ENCODE measurements at regions not wholly inside any gene's neighbourhood (a gene's known extent, or its start where the extent isn't known, plus 50 kb on each side); places are given as distances from the start of the nearest gene placed in this dataset.

DNA sequence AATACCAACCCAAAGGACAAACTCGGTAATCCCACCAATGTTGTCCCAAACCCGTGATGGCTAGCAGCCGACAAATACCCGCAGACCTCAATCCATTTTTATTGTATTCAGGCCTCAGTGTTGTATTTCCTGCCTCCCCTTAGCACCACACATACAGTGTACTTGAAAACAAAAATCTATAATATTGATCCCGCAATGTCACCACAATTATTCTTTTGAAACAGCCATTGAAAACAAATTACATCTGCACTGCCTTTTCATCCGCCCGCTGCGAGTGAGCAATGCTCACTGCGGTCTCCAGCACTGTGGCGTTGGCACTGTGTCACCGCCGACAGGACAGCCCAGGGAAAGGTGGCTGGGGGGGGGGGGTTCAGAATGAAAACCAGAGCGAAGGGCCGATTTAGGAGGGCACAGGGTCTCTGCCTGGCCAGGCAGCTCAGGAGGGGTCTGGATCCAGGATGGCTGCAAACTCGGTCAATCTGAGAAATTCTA lies 385.8 kb upstream of the ZNF507 start:
- H3K27ac ChIP-seq = no peak overlapping the region
- TF ChIP-seq, protein P1, sequence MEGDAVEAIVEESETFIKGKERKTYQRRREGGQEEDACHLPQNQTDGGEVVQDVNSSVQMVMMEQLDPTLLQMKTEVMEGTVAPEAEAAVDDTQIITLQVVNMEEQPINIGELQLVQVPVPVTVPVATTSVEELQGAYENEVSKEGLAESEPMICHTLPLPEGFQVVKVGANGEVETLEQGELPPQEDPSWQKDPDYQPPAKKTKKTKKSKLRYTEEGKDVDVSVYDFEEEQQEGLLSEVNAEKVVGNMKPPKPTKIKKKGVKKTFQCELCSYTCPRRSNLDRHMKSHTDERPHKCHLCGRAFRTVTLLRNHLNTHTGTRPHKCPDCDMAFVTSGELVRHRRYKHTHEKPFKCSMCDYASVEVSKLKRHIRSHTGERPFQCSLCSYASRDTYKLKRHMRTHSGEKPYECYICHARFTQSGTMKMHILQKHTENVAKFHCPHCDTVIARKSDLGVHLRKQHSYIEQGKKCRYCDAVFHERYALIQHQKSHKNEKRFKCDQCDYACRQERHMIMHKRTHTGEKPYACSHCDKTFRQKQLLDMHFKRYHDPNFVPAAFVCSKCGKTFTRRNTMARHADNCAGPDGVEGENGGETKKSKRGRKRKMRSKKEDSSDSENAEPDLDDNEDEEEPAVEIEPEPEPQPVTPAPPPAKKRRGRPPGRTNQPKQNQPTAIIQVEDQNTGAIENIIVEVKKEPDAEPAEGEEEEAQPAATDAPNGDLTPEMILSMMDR (IDR thresholded peaks at IDR 0.05) = no peak
- TF ChIP-seq ZFX (IDR thresholded peaks at IDR 0.05; ENCODE audit: borderline replicate concordance) = no peak

DNA sequence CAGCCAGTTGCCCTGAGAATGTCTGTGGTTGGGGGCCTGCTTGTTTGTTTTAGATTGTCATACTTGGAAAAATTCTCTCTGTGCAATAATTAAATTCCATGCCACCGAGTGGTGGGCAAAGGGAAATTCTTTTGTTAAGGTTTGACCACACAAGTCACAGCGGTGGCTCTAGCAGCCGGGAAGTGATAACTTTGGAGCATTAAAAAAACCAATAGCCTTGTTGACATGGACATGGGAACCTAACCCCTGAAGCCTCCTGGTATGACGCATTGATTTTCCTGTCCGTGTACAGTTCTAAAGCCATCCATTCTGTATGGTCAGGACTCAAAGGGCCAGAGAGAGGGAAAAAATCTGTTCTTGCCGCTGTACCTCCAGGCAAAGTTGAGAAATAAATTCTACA lies 384.9 kb upstream of the ZNF507 start:
- no peak overlapping the region for H3K27ac ChIP-seq
- no peak for TF ChIP-seq ZFX (IDR thresholded peaks at IDR 0.05; ENCODE audit: borderline replicate concordance)
- TF ChIP-seq, protein P1 (IDR thresholded peaks at IDR 0.05) = no peak

DNA sequence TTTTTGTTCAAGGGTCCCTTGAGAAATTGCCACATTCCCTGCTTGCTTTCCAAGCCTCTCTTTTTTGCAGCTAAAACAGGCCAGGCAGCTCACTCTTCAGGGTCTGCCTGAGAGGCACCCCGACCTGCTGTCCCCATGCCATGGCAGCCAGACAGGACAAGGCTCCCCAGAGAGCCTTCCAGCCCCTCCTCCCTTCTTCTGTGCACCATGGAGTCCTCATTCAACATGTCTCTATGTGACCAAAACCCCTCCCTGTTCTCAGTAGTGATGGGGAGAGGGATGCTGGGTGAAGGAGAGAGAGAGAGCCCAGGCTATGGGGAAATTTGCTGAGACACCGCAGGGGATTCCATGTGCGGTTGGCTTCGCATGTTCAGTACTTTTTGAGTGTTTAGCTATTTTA lies 384.2 kb upstream of the ZNF507 start:
- no peak overlapping the region for H3K27ac ChIP-seq
- no peak for TF ChIP-seq ZFX (IDR thresholded peaks at IDR 0.05; ENCODE audit: borderline replicate concordance)
- TF ChIP-seq, protein P1 (IDR thresholded peaks at IDR 0.05) = no peak

DNA sequence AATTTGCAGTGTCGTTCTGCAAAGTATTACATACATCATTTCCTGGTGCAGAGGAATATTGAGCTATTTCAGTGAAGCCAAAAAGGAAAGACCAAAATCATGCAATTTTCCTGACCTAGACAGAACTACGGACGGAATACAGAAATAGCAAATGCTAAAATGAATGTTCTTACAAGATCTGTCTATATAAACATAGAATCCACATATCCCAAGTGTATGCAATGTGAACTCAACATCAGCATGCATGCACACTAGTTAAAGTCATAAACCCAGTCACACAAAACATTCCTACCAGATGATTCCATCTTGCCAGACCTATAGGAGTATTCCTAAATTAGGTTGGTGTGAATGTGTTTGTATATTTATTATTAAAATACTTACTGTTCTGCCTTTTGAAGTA lies 383.7 kb upstream of the ZNF507 start:
- no peak overlapping the region for H3K27ac ChIP-seq
- TF ChIP-seq ZFX (IDR thresholded peaks at IDR 0.05; ENCODE audit: borderline replicate concordance) = no peak
- TF ChIP-seq, protein P1 (IDR thresholded peaks at IDR 0.05) = no peak

DNA sequence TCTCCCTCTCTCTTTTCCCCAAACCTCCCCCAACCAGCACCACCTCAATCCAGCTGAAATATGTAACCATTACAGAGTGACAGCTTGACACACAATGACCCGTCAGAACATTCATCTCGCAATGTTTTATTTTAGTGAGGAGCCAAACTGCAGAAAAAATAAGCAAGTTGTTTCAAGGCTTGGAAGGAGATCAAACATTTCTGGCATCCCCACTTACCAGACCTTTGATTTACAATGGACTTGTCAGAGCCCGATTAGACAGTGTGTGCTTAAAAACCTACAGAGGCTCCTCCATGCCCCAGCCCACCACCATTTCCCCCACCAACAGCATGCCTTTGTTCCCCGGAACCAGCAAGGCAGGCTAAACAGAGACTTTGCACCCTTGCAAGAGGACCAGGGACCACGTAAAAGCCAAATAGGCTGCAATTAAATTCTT lies 382.8 kb upstream of the ZNF507 start:
- no peak overlapping the region for H3K27ac ChIP-seq
- TF ChIP-seq ZFX (IDR thresholded peaks at IDR 0.05; ENCODE audit: borderline replicate concordance) = no peak
- TF ChIP-seq, protein P1 (IDR thresholded peaks at IDR 0.05) = no peak

DNA sequence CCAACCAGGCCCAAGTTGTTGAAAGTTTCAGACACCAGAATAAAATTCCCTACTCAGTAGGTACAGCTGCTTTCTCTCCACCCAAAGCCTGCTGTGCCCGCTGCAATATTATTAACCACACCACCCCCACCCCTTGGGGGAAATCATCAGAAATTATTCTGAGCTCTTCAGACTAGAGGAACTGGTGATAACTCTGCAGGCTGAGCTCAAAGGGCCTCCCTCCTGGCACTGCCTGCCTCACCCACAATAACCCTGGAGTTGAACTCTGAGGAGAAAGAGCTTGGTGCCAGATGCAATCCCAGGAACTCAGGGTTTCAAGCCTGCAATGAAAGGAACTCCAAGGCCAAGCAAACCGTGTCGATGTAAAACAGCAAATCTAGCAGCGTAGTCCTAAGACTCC lies 381.7 kb upstream of the ZNF507 start:
- TF ChIP-seq ZFX (IDR thresholded peaks at IDR 0.05; ENCODE audit: borderline replicate concordance) = no peak
- TF ChIP-seq, protein P1 (IDR thresholded peaks at IDR 0.05) = no peak
- H3K27ac ChIP-seq = no peak overlapping the region

DNA sequence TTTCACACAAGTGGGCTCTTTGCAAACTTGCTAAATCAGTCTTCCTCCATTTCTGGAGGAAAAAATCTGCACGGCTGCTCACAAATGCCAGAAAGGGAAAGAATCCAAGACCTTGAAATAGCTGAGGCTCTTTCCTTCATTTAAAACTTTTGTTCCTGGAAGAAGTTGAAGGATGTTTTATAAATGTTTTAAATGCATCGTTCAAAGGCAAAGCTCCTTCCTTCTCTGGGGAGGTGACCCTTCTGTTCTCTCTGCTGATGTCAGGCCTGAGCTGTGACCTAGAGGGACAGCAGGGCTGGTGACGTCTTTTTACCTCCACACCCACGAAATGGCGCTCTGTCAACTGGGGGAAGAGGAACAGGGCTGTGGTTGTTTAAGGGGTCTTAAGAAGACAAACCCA lies 376.4 kb upstream of the ZNF507 start:
- H3K27ac ChIP-seq = no peak overlapping the region
- TF ChIP-seq, protein P1 (IDR thresholded peaks at IDR 0.05) = no peak
- TF ChIP-seq ZFX (IDR thresholded peaks at IDR 0.05; ENCODE audit: borderline replicate concordance) = no peak
